Skeletal muscle cell (primary cell): ENCODE measurements at regions not wholly inside any gene's neighbourhood (a gene's known extent, or its start where the extent isn't known, plus 50 kb on each side); places are given as distances from the start of the nearest gene placed in this dataset.
A peak's percentile ranks its signal among the peaks of the same experiment; 100 is the strongest.

Source experiments
- DNase-seq: peaks from one replicate; pipeline ENCODE4 v3.0.0-alpha.2; 2010; ENCODE audit warnings: low read depth
- H3K4me3 ChIP-seq: 2 replicates; pipeline ENCODE4 v1.5.1; 2011; ENCODE audit warnings: low read depth, mild to moderate bottlenecking, control low read depth, low read length, moderate library complexity

DNA sequence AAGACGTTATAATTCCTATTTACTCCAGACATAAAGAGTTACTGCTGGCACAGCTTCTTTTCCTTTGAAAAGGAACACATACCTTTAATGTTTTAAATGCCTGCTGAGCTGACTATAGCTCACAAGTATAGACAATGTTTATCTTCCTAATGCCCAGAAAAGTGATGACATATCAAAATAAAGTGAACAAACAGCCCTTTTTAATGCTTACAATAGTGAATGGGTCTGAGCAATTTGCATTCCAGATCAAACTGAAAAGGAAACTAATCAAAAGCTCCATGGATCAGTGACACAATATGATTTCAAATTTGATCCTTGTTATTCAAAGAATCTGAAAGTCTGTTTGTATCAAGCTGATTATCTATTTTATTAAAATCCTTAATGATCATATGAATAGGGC lies 233.6 kb upstream of the SEMA3E start:
- DNase-seq = peak; percentile 11
- no peak overlapping the region for H3K4me3 ChIP-seq

DNA sequence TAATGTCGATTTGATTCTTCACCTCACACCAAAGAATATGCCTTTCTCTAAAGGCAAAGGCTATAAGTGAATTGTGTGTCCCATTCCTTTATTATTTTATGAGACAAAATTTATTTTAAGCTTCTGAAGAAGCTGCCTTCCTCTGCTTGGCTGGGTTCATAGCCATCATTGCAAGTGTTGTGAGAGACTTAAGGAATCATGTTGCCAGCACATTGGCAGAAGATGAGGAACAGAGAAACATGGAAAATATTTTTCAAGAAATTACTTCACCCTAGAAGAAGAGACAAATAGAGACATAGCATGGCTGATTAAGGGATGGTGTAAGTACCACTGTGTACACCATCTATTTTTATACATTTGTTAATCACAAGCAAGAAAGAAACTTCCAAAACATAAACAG lies 230.1 kb upstream of the SEMA3E start:
- H3K4me3 ChIP-seq = no peak overlapping the region
- DNase-seq = no peak

DNA sequence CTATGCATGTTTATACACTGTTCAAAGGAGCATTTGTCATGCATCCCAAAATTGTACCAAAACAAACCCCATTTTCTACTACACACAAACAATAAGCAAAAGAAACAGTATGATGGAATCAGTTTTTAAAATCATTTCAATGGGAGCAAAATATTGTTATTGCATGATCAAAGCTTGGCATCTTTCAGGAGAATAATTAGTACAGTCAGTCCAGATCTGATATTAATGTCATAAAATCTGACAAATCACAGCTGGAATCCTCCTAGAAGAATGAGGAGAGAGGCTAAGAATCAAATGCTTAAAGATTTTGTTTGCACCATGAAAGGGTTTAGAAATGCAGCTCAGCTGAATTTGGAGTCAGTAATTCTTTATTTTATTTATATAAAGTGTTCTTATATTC lies 229.7 kb upstream of the SEMA3E start:
- DNase-seq = no peak
- no peak overlapping the region for H3K4me3 ChIP-seq

DNA sequence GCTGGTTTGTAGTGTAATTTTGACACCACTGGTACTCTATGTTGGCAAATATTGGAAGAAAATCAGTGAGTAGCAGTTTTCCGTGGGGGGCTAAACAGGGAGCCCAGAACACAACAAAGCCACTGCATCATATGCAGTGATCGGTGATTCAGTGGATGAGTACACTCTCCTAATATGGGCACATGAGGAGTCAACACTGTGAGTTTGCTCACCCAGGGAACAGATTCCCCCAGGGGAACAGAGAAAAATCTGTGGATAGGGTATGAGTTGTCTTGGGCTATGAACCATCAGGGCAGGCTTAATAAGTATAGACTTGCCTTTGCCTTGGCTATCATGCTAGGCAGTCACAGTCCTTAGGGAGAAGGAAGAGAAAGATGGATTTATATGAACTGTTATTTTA lies 227.7 kb upstream of the SEMA3E start:
- peak; percentile 87 for DNase-seq
- H3K4me3 ChIP-seq = no peak overlapping the region

DNA sequence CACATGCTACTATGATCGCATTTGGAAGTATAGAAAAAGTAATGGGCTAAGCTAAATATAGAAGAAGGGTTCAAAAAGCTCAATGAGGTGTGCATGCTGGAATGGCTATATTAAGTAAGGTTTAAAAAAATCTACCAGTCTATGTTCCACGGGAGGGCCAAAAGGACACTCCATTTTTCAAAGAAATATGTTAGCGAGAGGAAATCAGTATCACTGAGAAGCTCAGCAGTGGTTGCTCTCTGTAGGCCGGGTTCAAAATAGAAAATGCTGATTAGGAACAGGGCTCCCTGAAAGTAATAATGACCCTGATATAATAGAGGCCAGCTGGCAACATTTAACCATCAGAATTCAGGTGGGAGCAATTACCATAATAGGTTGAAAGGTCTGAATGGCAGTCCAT lies 224.5 kb upstream of the SEMA3E start:
- H3K4me3 ChIP-seq = no peak overlapping the region
- no peak for DNase-seq

DNA sequence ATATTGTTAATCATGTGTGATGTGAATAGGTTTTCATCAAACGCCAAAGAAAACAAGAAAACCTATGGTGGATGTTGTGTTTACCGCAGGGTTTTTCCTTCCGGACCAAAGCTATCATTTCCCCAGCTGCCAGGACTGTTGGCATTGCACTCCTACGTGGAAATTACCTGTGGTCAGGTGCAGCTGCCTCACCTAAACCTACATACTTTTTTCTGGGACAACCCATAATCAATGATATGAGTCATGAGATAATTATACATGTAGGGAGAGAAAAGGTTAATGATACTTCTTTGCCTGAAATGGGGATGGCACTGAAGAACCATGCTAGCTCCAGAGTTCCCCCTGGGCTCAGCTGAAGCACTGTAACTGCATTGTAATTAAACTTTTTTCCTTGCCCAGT lies 223.6 kb upstream of the SEMA3E start:
- DNase-seq = no peak
- H3K4me3 ChIP-seq = no peak overlapping the region

DNA sequence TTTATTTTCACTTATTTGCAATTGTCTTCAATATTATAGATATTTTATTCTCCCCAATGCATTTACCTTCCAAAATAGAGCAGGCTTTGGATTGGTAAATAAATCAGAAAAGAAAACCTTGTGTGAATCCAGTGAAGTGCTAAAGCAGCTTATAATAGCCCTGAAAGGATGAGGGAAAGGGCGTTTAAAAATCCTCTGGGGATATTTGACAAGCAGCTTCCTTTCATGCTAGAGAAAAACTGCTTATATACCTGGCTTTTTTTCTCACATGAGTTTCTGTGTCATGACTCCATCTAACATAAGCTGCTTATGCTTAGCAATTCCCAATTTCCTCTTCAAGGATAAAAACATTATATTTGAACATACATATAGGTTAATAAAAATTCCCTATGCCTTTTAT lies 221.6 kb upstream of the SEMA3E start:
- no peak for DNase-seq
- no peak overlapping the region for H3K4me3 ChIP-seq

DNA sequence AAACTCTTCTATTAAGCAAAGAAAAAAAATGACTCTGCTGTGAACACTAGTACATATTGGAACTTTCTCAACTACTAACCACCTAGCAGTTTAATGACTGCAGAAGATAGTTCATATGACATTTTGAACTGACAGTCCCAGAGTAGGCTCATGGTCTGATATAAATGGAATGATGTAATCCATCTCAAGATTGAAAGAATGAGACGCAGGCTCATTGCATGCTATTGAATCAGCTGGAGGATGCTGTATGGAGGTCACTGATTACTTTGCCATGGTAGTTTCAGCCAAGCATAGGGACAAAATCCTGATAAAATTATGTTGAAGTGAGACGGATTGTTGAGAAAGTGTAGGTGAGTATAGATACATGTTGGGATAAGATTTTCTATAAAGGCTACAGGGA lies 217.6 kb upstream of the SEMA3E start:
- DNase-seq = no peak
- H3K4me3 ChIP-seq = no peak overlapping the region

DNA sequence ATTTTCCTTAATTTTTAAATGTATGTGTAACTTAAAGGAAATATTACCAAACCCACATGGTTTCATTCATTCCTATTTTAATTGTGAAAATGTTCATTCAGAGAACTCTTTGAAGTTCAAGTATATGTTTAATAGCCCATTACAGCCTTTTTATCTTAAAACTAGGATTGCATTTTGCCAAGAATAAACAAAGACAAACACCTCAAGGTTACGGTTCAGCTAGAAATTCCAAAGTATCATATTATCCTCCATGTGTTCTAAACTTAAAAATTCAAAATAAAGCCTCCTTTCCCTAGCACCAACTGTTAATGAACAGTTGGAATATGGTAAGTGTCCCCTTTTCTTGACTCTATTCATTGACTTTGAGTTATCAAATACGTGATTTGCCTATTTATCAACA lies 215.6 kb upstream of the SEMA3E start:
- no peak overlapping the region for H3K4me3 ChIP-seq
- DNase-seq = no peak

DNA sequence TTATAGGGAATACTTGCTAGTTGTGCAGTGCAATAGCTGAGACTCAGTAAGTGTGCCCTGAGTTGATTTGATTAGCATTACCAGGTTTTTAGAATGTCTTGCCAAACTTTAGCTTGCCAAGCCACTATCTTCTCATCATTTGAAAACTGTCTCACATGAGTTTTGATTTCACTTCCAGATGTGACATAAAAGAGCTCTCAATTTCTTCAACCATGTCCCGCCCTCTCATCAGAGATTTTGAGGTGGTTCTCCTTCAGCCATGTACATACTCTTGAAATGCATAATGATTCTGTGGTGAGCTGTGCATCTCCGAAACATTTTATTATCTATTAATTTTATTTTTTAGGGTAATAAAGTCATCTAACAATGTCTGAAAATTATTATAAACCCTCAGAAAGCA lies 215.0 kb upstream of the SEMA3E start:
- no peak for DNase-seq
- H3K4me3 ChIP-seq = no peak overlapping the region

DNA sequence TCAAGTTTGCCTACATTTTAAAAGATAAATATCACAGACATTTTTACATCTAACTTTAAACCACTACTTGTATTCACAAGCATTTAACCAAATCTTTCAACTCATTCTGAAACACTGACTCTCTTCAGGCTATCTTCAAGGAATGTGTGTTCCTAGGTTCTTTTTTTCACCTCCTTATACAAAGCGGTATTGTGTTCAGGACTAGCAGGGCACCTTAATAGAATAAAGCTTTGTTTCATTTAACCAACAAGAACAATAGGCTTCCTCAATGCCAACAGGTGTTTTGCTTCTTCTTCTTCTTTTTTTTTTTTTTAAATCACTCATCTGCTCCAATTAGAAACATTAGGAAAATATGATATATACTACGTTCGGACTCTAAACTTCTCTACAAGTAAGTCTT lies 212.9 kb upstream of the SEMA3E start:
- H3K4me3 ChIP-seq = no peak overlapping the region
- no peak for DNase-seq

DNA sequence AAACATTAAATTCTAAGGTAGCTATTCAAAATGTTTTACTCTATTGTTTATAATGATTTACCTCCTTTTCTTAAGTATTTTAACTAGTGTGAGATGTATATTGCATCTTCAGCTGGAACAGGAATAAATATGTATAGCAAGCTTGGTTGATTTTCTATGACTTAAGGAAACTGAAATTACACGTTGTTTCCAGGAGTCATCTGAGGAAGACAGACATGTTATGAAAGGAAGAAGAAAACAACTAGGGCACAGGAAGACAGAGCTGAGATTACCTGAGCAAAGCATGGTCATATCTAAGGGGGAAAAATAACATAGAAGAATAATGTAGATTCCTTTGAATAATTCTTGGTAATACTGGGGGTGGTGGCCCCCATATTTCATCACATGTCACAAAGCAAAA lies 210.9 kb upstream of the SEMA3E start:
- no peak overlapping the region for H3K4me3 ChIP-seq
- no peak for DNase-seq

DNA sequence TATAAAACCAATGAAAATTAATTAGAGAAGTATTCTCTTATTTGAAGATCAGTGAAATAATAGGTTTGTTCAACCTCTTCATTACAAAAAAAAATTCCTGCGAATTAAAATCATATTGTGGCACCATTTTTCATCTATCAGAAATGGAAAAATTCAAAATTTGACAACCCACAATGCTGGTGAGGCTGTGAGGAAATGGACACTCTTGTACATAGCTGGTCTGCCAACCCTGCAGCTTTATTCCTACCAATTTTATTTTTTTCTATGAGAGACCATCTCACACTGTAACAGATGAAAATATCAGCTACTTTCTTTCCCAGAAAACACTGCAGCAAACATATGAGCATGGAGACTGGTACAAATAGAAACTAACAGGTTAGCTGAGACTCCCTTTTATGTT lies 208.8 kb upstream of the SEMA3E start:
- H3K4me3 ChIP-seq = no peak overlapping the region

DNA sequence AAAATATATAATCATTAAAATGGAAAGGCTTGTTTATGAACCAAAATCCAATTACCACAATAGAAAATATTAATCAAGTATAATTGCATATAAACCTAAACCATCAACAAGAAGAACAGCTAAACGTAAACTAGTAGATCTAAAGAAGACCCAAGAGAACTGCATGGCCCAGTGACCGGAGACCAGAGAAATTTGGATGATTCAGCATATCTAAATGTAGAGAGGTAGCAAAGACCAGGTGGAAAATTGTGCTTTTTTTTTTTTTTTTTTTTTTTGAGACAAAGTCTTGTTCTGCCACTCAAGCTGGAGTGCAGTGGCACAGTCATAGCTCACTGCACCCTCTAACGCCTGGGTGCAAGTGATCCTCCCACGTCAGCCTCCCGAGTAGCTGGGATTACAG lies 207.2 kb upstream of the SEMA3E start:
- H3K4me3 ChIP-seq = no peak overlapping the region
- DNase-seq = no peak

More for the DNA sequence above, 208.8 kb upstream of the SEMA3E start:
- DNase-seq = no peak

DNA sequence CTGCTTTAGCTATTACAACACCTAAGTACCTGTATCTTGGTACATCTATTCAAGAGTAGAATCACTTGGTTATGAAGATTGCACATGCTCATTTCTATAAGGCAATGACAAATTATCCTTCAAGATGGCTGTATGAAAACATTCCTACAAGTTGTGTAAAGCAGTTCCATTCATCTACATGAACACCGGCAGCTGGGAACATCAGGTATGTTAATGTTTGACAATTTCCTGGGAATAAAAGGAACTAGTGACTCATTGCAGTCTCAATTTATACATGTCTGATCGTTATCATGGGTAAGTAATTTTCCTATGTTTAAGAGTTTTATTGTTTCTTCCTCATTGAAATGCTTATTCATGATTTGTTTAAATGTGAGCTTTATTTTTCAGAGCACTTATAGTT lies 203.2 kb upstream of the SEMA3E start:
- no peak for DNase-seq
- H3K4me3 ChIP-seq = no peak overlapping the region

DNA sequence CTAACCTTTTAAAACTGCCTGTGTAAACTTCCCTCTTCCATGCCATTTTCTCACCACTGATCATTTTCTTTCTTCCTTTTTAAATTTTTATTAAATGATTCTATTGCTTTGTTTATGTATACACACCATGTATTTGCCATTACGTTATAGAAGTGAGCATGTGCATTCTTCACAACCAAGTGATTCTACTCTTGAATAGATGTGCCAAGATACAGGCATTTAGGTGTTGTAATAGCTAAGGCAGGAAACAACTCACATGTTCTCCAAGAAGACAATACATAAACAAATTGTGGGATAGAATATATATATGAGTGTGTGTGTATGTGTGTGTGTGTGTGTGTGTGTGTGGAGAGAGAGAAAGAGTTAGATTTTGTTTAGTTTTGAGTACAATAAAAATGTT lies 202.6 kb upstream of the SEMA3E start:
- no peak overlapping the region for H3K4me3 ChIP-seq

DNA sequence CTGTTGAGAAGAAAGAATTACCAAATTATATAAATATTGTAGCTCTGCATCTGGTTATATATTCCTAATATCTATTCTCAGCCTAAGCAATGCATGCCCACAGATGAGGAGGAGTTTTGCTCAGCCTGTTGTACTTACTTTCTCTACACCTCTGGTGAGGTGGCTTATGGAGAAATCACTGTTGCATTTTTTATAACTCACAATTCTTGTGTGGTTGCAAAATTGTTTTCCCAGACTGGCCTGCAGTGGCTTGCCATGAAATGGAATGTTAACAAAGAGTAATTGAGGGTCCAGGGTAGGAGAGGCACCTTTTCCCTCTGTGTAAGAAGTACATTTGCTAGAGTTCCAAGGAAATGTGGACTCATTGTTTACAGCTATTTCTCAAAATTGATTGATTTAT lies 202.0 kb upstream of the SEMA3E start:
- H3K4me3 ChIP-seq = no peak overlapping the region
- no peak for DNase-seq

More for the DNA sequence above, 202.6 kb upstream of the SEMA3E start:
- DNase-seq = no peak

DNA sequence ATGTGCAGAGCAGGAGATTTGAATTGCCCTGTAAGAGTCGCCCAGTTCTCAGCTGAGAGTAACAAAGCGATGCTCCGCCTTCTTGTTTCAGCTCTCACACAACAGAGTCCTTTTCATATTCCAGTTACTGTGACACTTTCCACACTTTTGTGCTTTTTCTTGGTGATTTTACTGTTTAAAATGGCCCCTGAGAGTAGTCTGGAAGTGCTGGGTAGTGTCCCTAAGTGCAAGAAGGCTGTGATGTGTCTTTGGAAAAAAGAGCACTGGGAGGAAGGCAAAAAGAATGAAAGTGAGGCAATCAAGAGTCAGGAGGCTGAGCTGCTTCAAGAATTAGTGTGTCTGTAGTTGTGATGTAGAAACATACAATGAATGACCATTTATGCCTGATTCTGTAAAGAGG lies 201.2 kb upstream of the SEMA3E start:
- peak; percentile 16 for DNase-seq
- H3K4me3 ChIP-seq = no peak overlapping the region

DNA sequence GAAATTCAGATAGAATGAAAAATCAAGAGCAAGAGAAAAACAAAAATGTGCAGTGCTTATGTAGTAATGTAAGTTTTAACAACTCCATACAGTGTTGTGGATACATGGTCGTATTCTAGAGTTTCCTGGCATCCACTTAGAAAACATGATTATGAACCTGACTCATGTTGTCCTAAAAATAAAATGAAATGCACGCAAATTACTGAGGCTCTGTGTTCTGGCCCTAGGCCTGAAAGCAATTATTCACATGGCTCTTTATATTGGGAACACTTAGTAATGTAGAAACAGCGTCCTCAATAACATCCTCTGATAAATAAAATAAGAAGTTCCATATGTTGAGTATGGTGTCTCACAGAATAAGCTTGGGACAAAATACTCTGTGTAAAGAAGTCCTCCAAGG lies 200.2 kb upstream of the SEMA3E start:
- peak; percentile 25 for DNase-seq
- no peak overlapping the region for H3K4me3 ChIP-seq

DNA sequence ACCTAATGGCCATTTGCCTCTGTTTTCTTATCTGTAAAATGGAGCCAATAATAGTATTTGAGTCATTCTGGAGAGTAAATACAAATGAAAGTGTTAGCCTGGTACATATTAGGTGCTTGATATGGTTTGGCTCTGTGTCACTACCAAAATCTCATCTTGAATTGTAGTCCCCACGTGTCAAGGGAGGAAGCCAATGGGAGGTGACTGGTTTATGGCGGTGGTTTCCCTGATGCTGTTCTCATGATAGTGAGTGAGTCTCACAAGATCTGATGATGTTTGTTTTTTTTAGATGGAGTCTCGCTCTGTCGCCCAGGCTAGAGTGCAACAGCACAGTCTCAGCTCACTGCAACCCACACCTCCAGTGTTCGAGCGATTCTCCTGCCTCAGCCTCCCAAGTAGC lies 194.0 kb upstream of the SEMA3E start:
- no peak for DNase-seq
- no peak overlapping the region for H3K4me3 ChIP-seq

DNA sequence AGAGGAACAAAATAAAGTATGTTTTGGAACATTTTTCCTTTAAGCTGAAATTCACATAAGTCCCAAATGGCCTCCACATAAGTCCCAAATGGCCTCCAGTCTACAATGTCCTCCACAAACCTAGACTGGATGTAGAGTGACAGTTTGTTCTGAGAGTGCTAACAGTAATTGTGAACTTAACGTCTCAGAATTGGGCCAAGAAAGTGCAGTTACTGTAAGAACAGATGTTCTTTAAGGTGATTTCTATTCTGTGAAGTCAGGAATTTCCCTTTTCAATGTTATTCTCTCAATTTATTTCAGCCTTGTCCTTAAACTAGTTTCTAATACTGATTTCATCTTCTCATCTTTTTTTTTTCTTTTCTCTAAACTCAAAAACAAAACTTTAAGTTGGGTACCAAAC lies 188.7 kb upstream of the SEMA3E start:
- H3K4me3 ChIP-seq = no peak overlapping the region
- DNase-seq = no peak

DNA sequence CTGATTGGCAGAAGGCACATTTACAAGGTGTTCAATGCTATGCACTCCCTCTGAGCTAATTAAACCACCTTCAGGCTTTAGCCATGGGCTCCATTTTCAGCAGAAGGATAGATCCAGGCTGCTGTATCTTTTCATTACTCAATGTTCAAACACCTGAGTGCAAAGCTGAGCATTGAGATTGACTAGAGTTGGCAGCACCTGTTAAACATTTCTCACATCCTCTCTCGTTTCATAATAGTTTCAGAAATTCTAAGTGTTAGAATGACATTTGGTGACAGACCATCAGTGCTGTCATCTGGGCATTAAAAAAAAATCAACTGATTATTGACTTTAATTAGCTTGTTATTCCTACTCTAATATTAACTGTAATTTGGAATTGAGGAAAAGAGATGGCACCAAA lies 187.1 kb upstream of the SEMA3E start:
- no peak overlapping the region for H3K4me3 ChIP-seq
- no peak for DNase-seq

DNA sequence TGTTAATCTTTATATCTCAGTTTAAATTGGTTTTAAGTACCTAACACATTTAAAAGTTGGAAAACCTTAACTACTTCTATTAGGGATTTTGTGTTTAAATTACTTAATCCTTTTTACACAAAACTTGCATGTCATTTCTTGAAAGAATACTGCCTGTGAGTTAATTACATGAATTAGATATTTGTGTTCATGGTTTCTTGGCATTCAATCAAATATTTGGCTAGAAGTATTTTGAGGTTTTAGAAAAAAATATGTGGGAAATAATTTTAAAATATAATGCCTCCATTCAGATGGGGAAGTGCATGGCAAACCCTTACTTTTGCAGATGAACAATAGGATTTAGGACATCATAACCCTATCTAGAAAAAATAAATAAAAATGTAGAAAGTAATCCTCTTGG lies 186.5 kb upstream of the SEMA3E start:
- H3K4me3 ChIP-seq = no peak overlapping the region
- DNase-seq = no peak
